Neuronal stem cell (in vitro differentiated cells): ENCODE measurements at regions not wholly inside any gene's neighbourhood (a gene's known extent, or its start where the extent isn't known, plus 50 kb on each side); places are given as distances from the start of the nearest gene placed in this dataset.
"Not testable (repeated sequence)": the region's sequence is repeated elsewhere in the genome, so short reads cannot be mapped to it uniquely, and the experiment has no call there.

ENCODE experiments used
- DNase-seq: peaks from one replicate; pipeline ENCODE4 v3.0.0-alpha.2; 2013; ENCODE audit warnings: low spot score
- H2AFZ ChIP-seq: one replicate; pipeline ENCODE4 v1.6.1; 2013; ENCODE audit warnings: mild to moderate bottlenecking, low read length, inconsistent platforms
- H2AK5ac ChIP-seq: 2 replicates; pipeline ENCODE4 v1.6.1; 2013; ENCODE audit warnings: low read depth, mild to moderate bottlenecking, inconsistent platforms, low read length, moderate library complexity, mixed read lengths
- H2BK120ac ChIP-seq: 2 replicates; pipeline ENCODE4 v1.6.1; 2013; ENCODE audit warnings: low read depth, mild to moderate bottlenecking, inconsistent platforms, low read length, moderate library complexity, mixed read lengths
- H2BK12ac ChIP-seq: one replicate; pipeline ENCODE4 v1.6.1; 2013; ENCODE audit warnings: low read length, inconsistent platforms
- H2BK15ac ChIP-seq: 2 replicates; pipeline ENCODE4 v1.6.1; 2013; ENCODE audit warnings: mild to moderate bottlenecking, low read length, inconsistent platforms, mixed read lengths
- H2BK5ac ChIP-seq: one replicate; pipeline ENCODE4 v1.6.1; 2013; ENCODE audit warnings: inconsistent platforms, mild to moderate bottlenecking, low read length, moderate library complexity
- H3K14ac ChIP-seq: one replicate; pipeline ENCODE4 v1.6.1; 2013; ENCODE audit warnings: low read length, inconsistent platforms
- H3K18ac ChIP-seq: 2 replicates; pipeline ENCODE4 v1.6.1; 2013; ENCODE audit warnings: low read length, inconsistent platforms
- H3K23ac ChIP-seq: 2 replicates; pipeline ENCODE4 v1.6.1; 2013; ENCODE audit warnings: low read depth, mild to moderate bottlenecking, mixed read lengths, low read length, inconsistent platforms; ENCODE audit not compliant: poor library complexity
- H3K27ac ChIP-seq: replicated peaks from 3 replicates; pipeline ENCODE4 v1.5.1; 2013; ENCODE audit warnings: low read length, inconsistent platforms
- H3K27me3 ChIP-seq, 3 experiments: 2 replicates each; pipeline ENCODE4 v1.6.1; 2013; ENCODE audit warnings: low read length in 3 of 3, mild to moderate bottlenecking in 2 of 3, inconsistent platforms in 1 of 3, low read depth in 1 of 3, mixed read lengths in 1 of 3, moderate library complexity in 1 of 3; ENCODE audit not compliant: control insufficient read depth in 3 of 3, insufficient read depth in 3 of 3
- H3K36me3 ChIP-seq, 2 donors: replicated peaks in 1 of 2; 2 replicates each; pipeline ENCODE4 v1.6.1; 2013; ENCODE audit warnings: low read length in 2 of 2; ENCODE audit not compliant: control insufficient read depth in 2 of 2, insufficient read depth in 2 of 2
- H3K4ac ChIP-seq: 2 replicates; pipeline ENCODE4 v1.6.1; 2013; ENCODE audit warnings: inconsistent platforms, mild to moderate bottlenecking, low read length, moderate library complexity
- H3K4me1 ChIP-seq, 2 donors: 1 replicate in 1 of 2; 2 replicates in 1 of 2; pipeline ENCODE4 v1.6.1; 2013; ENCODE audit warnings: low read length in 2 of 2, low read depth in 1 of 2; ENCODE audit not compliant: control insufficient read depth in 2 of 2, insufficient read depth in 1 of 2
- H3K4me2 ChIP-seq: one replicate; pipeline ENCODE4 v1.6.1; 2013; ENCODE audit warnings: mild to moderate bottlenecking, low read length, inconsistent platforms; ENCODE audit not compliant: insufficient read depth, poor library complexity, severe bottlenecking
- H3K4me3 ChIP-seq, 2 donors: 2 replicates each; pipeline ENCODE4 v1.5.1; 2013; ENCODE audit warnings: low read length in 2 of 2, mild to moderate bottlenecking in 2 of 2, inconsistent platforms in 1 of 2, moderate library complexity in 1 of 2
- H3K79me1 ChIP-seq: one replicate; pipeline ENCODE4 v1.6.1; 2013; ENCODE audit warnings: low read depth, mild to moderate bottlenecking, inconsistent platforms, low read length, moderate library complexity
- H3K9ac ChIP-seq: one replicate; pipeline ENCODE4 v1.6.1; 2013; ENCODE audit warnings: mild to moderate bottlenecking, low read depth, low read length, inconsistent platforms; ENCODE audit not compliant: poor library complexity
- H3K9me3 ChIP-seq, 2 donors: replicated peaks in 1 of 2; 2 replicates each; pipeline versions ENCODE3 to v1.6.1; 2013; ENCODE audit warnings: low read length in 2 of 2, mild to moderate bottlenecking in 2 of 2, inconsistent platforms in 1 of 2, low read depth in 1 of 2, mixed read lengths in 1 of 2, moderate library complexity in 1 of 2; ENCODE audit not compliant: control insufficient read depth in 2 of 2, insufficient read depth in 1 of 2
- H4K8ac ChIP-seq: one replicate; pipeline ENCODE4 v1.6.1; 2013; ENCODE audit warnings: low read depth, mild to moderate bottlenecking, inconsistent platforms, low read length, moderate library complexity
- H4K91ac ChIP-seq: one replicate; pipeline ENCODE4 v1.6.1; 2013; ENCODE audit warnings: low read length, low read depth, mild to moderate bottlenecking, inconsistent platforms; ENCODE audit not compliant: poor library complexity
- WGBS, 2 donors: extraction: QIAGEN DNeasy Blood & Tissue Kit; methylation state at CpG; one replicate each; pipeline ENCODE4 v1.1.7; 2013; ENCODE audit warnings: missing lambda C conversion rate in 2 of 2, mixed read lengths in 1 of 2; ENCODE audit not compliant: insufficient read length in 2 of 2, insufficient replicate concordance in 1 of 2; ENCODE audit errors: extremely low coverage in 2 of 2; 5-methylcytosine and 5-hydroxymethylcytosine counted together

DNA sequence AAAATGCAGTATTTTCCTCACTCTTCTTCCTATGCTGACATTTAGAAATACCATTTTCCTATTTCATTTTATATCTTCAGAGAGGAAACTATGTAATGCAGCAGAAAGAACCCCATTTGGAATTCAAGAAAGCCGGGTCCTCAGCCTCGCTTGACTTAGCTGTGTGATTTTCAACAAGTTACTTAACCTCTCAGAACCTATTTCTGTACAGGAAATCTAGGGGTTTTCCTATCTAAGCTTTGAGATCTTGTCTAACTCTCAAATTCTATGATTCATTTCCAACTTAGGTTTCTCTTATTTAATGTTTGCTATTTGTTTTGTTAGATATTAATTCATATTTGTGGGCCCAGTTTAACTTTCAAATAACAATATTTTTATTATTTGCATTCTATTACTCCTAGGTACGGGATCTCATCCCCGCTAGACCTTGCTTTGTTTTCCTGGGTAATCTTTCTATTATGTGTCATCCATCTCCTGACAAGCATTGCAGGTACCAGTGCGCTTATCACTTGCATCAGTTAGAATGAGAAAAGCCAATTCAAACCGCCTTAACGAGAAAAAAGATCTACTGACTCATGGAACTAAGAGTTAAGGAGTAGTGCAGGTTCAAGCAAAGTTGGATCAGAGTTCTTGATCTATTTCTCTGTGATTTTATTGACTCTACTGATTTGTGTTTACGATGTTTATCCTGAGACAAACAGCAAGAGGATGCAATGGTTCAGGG, 70.6 kb upstream of the BHLHE40 start:
- no peak overlapping the region for H2AK5ac ChIP-seq
- no peak overlapping the region for H3K9ac ChIP-seq
- no peaks in the 10 kb centered on the region for H3K36me3 ChIP-seq
- no peaks in the 10 kb centered on the region for H3K79me1 ChIP-seq
- WGBS, 2 donors, result no CpG with 5 or more reads among the region's 8 CpGs
- peaks cover 5 to 10% of the 10 kb centered on the region in 2 donors for H3K4me1 ChIP-seq
- no peak overlapping the region for H2BK12ac ChIP-seq
- H2BK5ac ChIP-seq, result no peak overlapping the region
- no peak overlapping the region for H3K4ac ChIP-seq
- H3K18ac ChIP-seq, result no peak overlapping the region
- H3K4me3 ChIP-seq, result no peak overlapping the region
- no peak overlapping the region for H3K4me2 ChIP-seq
- DNase-seq, result no peak
- H3K27me3 ChIP-seq, result no peaks in the 10 kb centered on the region
- no peak overlapping the region for H2BK15ac ChIP-seq
- H2AFZ ChIP-seq, result no peak overlapping the region
- H3K23ac ChIP-seq, result no peak overlapping the region
- H3K9me3 ChIP-seq, result no peaks in the 10 kb centered on the region
- no peak overlapping the region for H3K27ac ChIP-seq
- no peak overlapping the region for H2BK120ac ChIP-seq
- no peak overlapping the region for H3K14ac ChIP-seq
- H4K8ac ChIP-seq, result no peak overlapping the region
- no peak overlapping the region for H4K91ac ChIP-seq

DNA sequence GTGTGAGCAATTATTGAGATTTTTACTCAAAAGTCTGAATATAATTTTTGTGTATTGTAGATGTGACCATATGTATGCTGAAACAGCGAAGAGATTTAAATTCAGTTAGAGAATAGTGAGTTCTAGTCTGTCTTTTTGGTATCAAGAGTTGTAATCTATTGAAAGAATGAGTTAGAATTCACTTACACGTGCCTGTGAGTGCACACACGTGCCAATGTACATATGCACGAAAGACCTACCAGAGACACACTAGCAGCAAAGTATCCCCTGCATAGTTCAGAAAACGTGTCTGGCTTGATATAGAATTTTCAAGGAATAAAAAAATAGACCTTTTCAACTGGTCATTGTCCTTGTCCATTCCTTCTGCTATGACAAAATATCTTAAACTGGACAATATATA, 64.8 kb upstream of the BHLHE40 start:
- WGBS, 2 donors, result no CpG with 5 or more reads among the region's 5 CpGs
- Histone ChIP-seq H3K27ac (no peak overlapping the region), H3K79me1 (no peaks in the 10 kb centered on the region), H2BK12ac (no peak overlapping the region), H4K8ac (no peak overlapping the region), H3K4me2 (no peak overlapping the region), H3K4me3 (no peak overlapping the region), H3K23ac (no peak overlapping the region), H3K9me3 (no peaks in the 10 kb centered on the region), H3K4ac (no peak overlapping the region), H2AFZ (no peak overlapping the region), H2AK5ac (no peak overlapping the region), H3K14ac (no peak overlapping the region), H4K91ac (no peak overlapping the region), H3K27me3 (no peaks in the 10 kb centered on the region), H2BK120ac (no peak overlapping the region), H2BK5ac (no peak overlapping the region), H3K4me1 (no peaks in the 10 kb centered on the region), H2BK15ac (no peak overlapping the region), H3K18ac (no peak overlapping the region), H3K36me3 (no peaks in the 10 kb centered on the region), H3K9ac (no peak overlapping the region)
- no peak for DNase-seq

DNA sequence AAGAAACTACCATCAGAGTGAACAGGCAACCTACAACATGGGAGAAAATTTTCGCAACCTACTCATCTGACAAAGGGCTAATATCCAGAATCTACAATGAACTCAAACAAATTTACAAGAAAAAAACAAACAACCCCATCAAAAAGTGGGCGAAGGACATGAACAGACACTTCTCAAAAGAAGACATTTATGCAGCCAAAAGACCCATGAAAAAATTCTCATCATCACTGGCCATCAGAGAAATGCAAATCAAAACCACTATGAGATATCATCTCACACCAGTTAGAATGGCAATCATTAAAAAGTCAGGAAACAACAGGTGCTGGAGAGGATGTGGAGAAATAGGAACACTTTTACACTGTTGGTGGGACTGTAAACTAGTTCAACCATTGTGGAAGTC, 57.6 kb upstream of the BHLHE40 start:
- H3K4me1 ChIP-seq, DNase-seq, H3K79me1 ChIP-seq, H2AFZ ChIP-seq, H2BK5ac ChIP-seq, H2BK12ac ChIP-seq, H2BK120ac ChIP-seq, H4K8ac ChIP-seq, H2AK5ac ChIP-seq, H3K36me3 ChIP-seq, H3K27ac ChIP-seq, H3K23ac ChIP-seq, H3K18ac ChIP-seq, H3K27me3 ChIP-seq, H2BK15ac ChIP-seq, H3K4ac ChIP-seq, H3K4me2 ChIP-seq, H3K14ac ChIP-seq, H4K91ac ChIP-seq, H3K9me3 ChIP-seq, H3K4me3 ChIP-seq, H3K9ac ChIP-seq: not testable (repeated sequence)
- WGBS, 2 donors, result no CpG with 5 or more reads among the region's 2 CpGs

DNA sequence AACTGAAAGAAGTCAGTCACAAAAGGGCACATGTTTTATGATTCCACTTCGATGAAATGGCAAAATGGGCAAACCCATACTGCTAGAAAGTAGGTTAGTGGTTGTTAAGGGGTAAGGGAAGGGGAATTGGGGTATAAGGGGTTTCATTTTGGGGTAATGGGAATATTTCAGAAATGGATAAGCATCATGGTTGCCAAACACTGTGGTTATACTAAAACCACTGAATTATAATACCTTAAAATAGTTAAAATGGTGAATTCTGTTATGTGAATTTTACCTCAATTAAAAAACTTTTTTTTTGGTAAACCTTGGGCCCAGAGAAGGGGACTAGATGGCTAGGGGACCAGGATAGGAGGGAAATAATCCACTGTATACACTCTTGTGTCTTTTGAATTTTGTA, 52.3 kb upstream of the BHLHE40 start:
- H3K4me3 ChIP-seq, result no peak overlapping the region
- H2AK5ac ChIP-seq, result no peak overlapping the region
- no peak for DNase-seq
- H3K4ac ChIP-seq, result no peak overlapping the region
- no CpG with 5 or more reads among the region's 1 CpG for WGBS, 2 donors
- H3K23ac ChIP-seq, result no peak overlapping the region
- H3K4me1 ChIP-seq, result no peaks in the 10 kb centered on the region
- H4K91ac ChIP-seq, result no peak overlapping the region
- H2BK15ac ChIP-seq, result no peak overlapping the region
- no peak overlapping the region for H3K27ac ChIP-seq
- no peak overlapping the region for H3K4me2 ChIP-seq
- H3K9ac ChIP-seq, result no peak overlapping the region
- no peaks in the 10 kb centered on the region for H3K36me3 ChIP-seq
- H3K14ac ChIP-seq, result no peak overlapping the region
- H3K27me3 ChIP-seq, result no peaks in the 10 kb centered on the region
- H2BK120ac ChIP-seq, result no peak overlapping the region
- no peak overlapping the region for H4K8ac ChIP-seq
- H3K18ac ChIP-seq, result no peak overlapping the region
- H2BK5ac ChIP-seq, result no peak overlapping the region
- peaks cover 0 to 2% of the 10 kb centered on the region in 2 donors for H3K9me3 ChIP-seq
- H2BK12ac ChIP-seq, result no peak overlapping the region
- H3K79me1 ChIP-seq, result no peaks in the 10 kb centered on the region
- H2AFZ ChIP-seq, result no peak overlapping the region
